GM21717 (cell line): ENCODE measurements at regions not wholly inside any gene's neighbourhood (a gene's known extent, or its start where the extent isn't known, plus 50 kb on each side); places are given as distances from the start of the nearest gene placed in this dataset.

ENCODE experiments used
- ATAC-seq: cut with Tn5 transposase; IDR thresholded peaks from one replicate; pipeline ENCODE4 v1.9.1; 2021; ENCODE audit warnings: mild to moderate bottlenecking, moderate library complexity; ENCODE audit not compliant: unreplicated experiment

- no peak for ATAC-seq
Observed at GRCh38 chr3:127384717-127385539, 97.1 kb upstream of the PRR20G start.

- no peak for ATAC-seq
Observed at GRCh38 chr3:127383656-127384179, 95.9 kb upstream of the PRR20G start.

GRCh38 chr3:127377801-127378655 lies 90.2 kb upstream of the PRR20G start:
- no peak for ATAC-seq

GRCh38 chr3:127375151-127375930 lies 87.5 kb upstream of the PRR20G start:
- ATAC-seq, result no peak

- ATAC-seq, result no peak
Observed at GRCh38 chr3:127374086-127375010, 86.5 kb upstream of the PRR20G start.

GRCh38 chr3:127373441-127374085 lies 85.7 kb upstream of the PRR20G start:
- no peak for ATAC-seq

GRCh38 chr3:127371846-127372245 lies 84.0 kb upstream of the PRR20G start:
- ATAC-seq, result no peak

GRCh38 chr3:127371334-127371733 lies 83.5 kb upstream of the PRR20G start:
- ATAC-seq, result no peak

- ATAC-seq, result no peak
Observed at GRCh38 chr3:127370906-127371305, 83.1 kb upstream of the PRR20G start.

- ATAC-seq, result no peak
Observed at GRCh38 chr3:127369356-127369935, 81.6 kb upstream of the PRR20G start.

- ATAC-seq, result no peak
Observed at GRCh38 chr3:127368186-127369032, 80.6 kb upstream of the PRR20G start.

GRCh38 chr3:127367593-127367992 lies 79.7 kb upstream of the PRR20G start:
- ATAC-seq, result no peak

GRCh38 chr3:127366383-127366782 lies 78.5 kb upstream of the PRR20G start:
- ATAC-seq, result no peak

GRCh38 chr3:127365163-127365798 lies 77.4 kb upstream of the PRR20G start:
- ATAC-seq, result no peak

GRCh38 chr3:127363891-127364290 lies 76.0 kb upstream of the PRR20G start:
- ATAC-seq, result no peak

GRCh38 chr3:127363171-127363570 lies 75.3 kb upstream of the PRR20G start:
- no peak for ATAC-seq

GRCh38 chr3:127360647-127361046 lies 72.8 kb upstream of the PRR20G start:
- no peak for ATAC-seq

- no peak for ATAC-seq
Observed at GRCh38 chr3:127358641-127359040, 70.8 kb upstream of the PRR20G start.
